ENCODE measurements at regions not wholly inside any gene's neighbourhood (a gene's known extent, or its start where the extent isn't known, plus 50 kb on each side); places are given as distances from the start of the nearest gene placed in this dataset.

GRCh38 chr2:120611961-120612360, 123.7 kb upstream of the GLI2 start:
- H3K4me3 ChIP-seq (ENCODE audit: low read length): no peak overlapping the region
- CTCF ChIA-PET: no interaction called here
- no peaks in the 10 kb centered on the region for H3K4me1 ChIP-seq (ENCODE audit: insufficient read depth, low read length)
- H3K27me3 ChIP-seq (ENCODE audit: control insufficient read depth in 1 of 2, insufficient read depth in 2 of 2, low read length in 2 of 2): no peaks in the 10 kb centered on the region
- POLR2A ChIA-PET: no interaction called here
- no peaks in the 10 kb centered on the region for H3K36me3 Mint-ChIP-seq (ENCODE audit: low read depth)
- DNase-seq (no peak), ATAC-seq (ENCODE audit: poor library complexity) (no peak)
- H3K4me3 Mint-ChIP-seq: no peak overlapping the region
- peaks cover 0 to 8% of the 10 kb centered on the region in 2 experiments for H3K9me3 ChIP-seq (ENCODE audit: control insufficient read depth in 1 of 2, insufficient read depth in 1 of 2, low read length in 2 of 2)
- H3K4me1 Mint-ChIP-seq (ENCODE audit: low read depth): no peaks in the 10 kb centered on the region
- H3K9me3 Mint-ChIP-seq: no peaks in the 10 kb centered on the region
- H3K27me3 Mint-ChIP-seq: no peaks in the 10 kb centered on the region
- intact Hi-C loops (cut with DNase I, micrococcal nuclease): no loop called here
- H3K27ac ChIP-seq (ENCODE audit: low read depth in 1 of 2, low read length in 2 of 2): no peak overlapping the region
- no peak for TF ChIP-seq CTCF (IDR thresholded peaks at IDR 0.05)
- H3K27ac Mint-ChIP-seq: no peak overlapping the region
- no peaks in the 10 kb centered on the region for H3K36me3 ChIP-seq (ENCODE audit: insufficient read depth, low read length)

GRCh38 chr2:120612471-120612870, 123.2 kb upstream of the GLI2 start:
- no peak for DNase-seq
- ChIA-PET POLR2A (no interaction called here), CTCF (no interaction called here)
- no peak overlapping the region for H3K27ac Mint-ChIP-seq
- no peaks in the 10 kb centered on the region for H3K36me3 ChIP-seq (ENCODE audit: insufficient read depth, low read length)
- no peak for TF ChIP-seq CTCF (IDR thresholded peaks at IDR 0.05)
- H3K4me3 ChIP-seq (ENCODE audit: low read length): no peak overlapping the region
- no peaks in the 10 kb centered on the region for H3K9me3 Mint-ChIP-seq
- H3K27me3 ChIP-seq (ENCODE audit: control insufficient read depth in 1 of 2, insufficient read depth in 2 of 2, low read length in 2 of 2): no peaks in the 10 kb centered on the region
- H3K4me3 Mint-ChIP-seq: no peak overlapping the region
- intact Hi-C loops (cut with DNase I, micrococcal nuclease): no loop called here
- H3K27ac ChIP-seq (ENCODE audit: low read depth in 1 of 2, low read length in 2 of 2): no peak overlapping the region
- ATAC-seq (ENCODE audit: poor library complexity): no peak
- no peaks in the 10 kb centered on the region for H3K36me3 Mint-ChIP-seq (ENCODE audit: low read depth)
- no peaks in the 10 kb centered on the region for H3K4me1 Mint-ChIP-seq (ENCODE audit: low read depth)
- H3K9me3 ChIP-seq (ENCODE audit: control insufficient read depth in 1 of 2, insufficient read depth in 1 of 2, low read length in 2 of 2): peaks cover 0 to 8% of the 10 kb centered on the region in 2 experiments
- no peaks in the 10 kb centered on the region for H3K27me3 Mint-ChIP-seq
- no peaks in the 10 kb centered on the region for H3K4me1 ChIP-seq (ENCODE audit: insufficient read depth, low read length)

- Histone ChIP-seq H3K9me3 (ENCODE audit: control insufficient read depth in 1 of 2, insufficient read depth in 1 of 2, low read length in 2 of 2) (peaks cover 0 to 8% of the 10 kb centered on the region in 2 experiments), H3K27ac (ENCODE audit: low read depth in 1 of 2, low read length in 2 of 2) (no peak overlapping the region), H3K36me3 (ENCODE audit: insufficient read depth, low read length) (no peaks in the 10 kb centered on the region), H3K27me3 (ENCODE audit: control insufficient read depth in 1 of 2, insufficient read depth in 2 of 2, low read length in 2 of 2) (no peaks in the 10 kb centered on the region), H3K4me3 (ENCODE audit: low read length) (no peak overlapping the region), H3K4me1 (ENCODE audit: insufficient read depth, low read length) (no peaks in the 10 kb centered on the region)
- H3K9me3 Mint-ChIP-seq: no peaks in the 10 kb centered on the region
- ChIA-PET CTCF (no interaction called here), POLR2A (no interaction called here)
- H3K36me3 Mint-ChIP-seq (ENCODE audit: low read depth): no peaks in the 10 kb centered on the region
- intact Hi-C loops (cut with DNase I, micrococcal nuclease): no loop called here
- DNase-seq (no peak), ATAC-seq (ENCODE audit: poor library complexity) (no peak)
- H3K4me1 Mint-ChIP-seq (ENCODE audit: low read depth): no peaks in the 10 kb centered on the region
- H3K4me3 Mint-ChIP-seq: no peak overlapping the region
- no peak overlapping the region for H3K27ac Mint-ChIP-seq
- H3K27me3 Mint-ChIP-seq: no peaks in the 10 kb centered on the region
- TF ChIP-seq CTCF (IDR thresholded peaks at IDR 0.05): no peak
Measured at GRCh38 chr2:120612931-120613330, 122.7 kb upstream of the GLI2 start.
